Hematopoietic multipotent progenitor cell treated with erythropoietin and hydrocortisone succinate and interleukin-3 and kit ligand, for 15 days (in vitro differentiated cells): ENCODE measurements at regions not wholly inside any gene's neighbourhood (a gene's known extent, or its start where the extent isn't known, plus 50 kb on each side); places are given as distances from the start of the nearest gene placed in this dataset.
"Not testable (repeated sequence)": the region's sequence is repeated elsewhere in the genome, so short reads cannot be mapped to it uniquely, and the experiment has no call there.

ENCODE experiments used
- DNase-seq: peaks from one replicate; pipeline ENCODE4 v3.0.0-alpha.2; 2015; ENCODE audit warnings: low spot score

GRCh38 chr2:128414946-128415778 lies 96.5 kb upstream of the HS6ST1 start:
- DNase-seq: no peak

GRCh38 chr2:128415779-128416061 lies 97.1 kb upstream of the HS6ST1 start:
- no peak for DNase-seq

GRCh38 chr2:128416109-128416785 lies 97.6 kb upstream of the HS6ST1 start:
- DNase-seq: no peak

- DNase-seq: no peak
Observed at GRCh38 chr2:128416806-128417205, 98.1 kb upstream of the HS6ST1 start.

GRCh38 chr2:128417264-128417663 lies 98.6 kb upstream of the HS6ST1 start:
- not testable (repeated sequence) for DNase-seq

GRCh38 chr2:128420131-128420530 lies 101.5 kb upstream of the HS6ST1 start:
- DNase-seq: no peak

- DNase-seq: no peak
Observed at GRCh38 chr2:128420776-128421175, 102.1 kb upstream of the HS6ST1 start.

GRCh38 chr2:128421286-128421685 lies 102.6 kb upstream of the HS6ST1 start:
- DNase-seq: no peak

GRCh38 chr2:128421861-128422311 lies 103.2 kb upstream of the HS6ST1 start:
- no peak for DNase-seq

- no peak for DNase-seq
Observed at GRCh38 chr2:128422571-128422970, 103.9 kb upstream of the HS6ST1 start.

GRCh38 chr2:128423788-128424165 lies 105.1 kb upstream of the HS6ST1 start:
- no peak for DNase-seq

- DNase-seq: no peak
Observed at GRCh38 chr2:128424406-128425171, 105.9 kb upstream of the HS6ST1 start.

- no peak for DNase-seq
Observed at GRCh38 chr2:128425216-128425615, 106.5 kb upstream of the HS6ST1 start.

GRCh38 chr2:128425731-128426620 lies 107.3 kb upstream of the HS6ST1 start:
- DNase-seq: no peak

GRCh38 chr2:128427413-128427755 lies 108.7 kb upstream of the HS6ST1 start:
- no peak for DNase-seq

- DNase-seq: no peak
Observed at GRCh38 chr2:128428415-128428814, 109.7 kb upstream of the HS6ST1 start.

- DNase-seq: no peak
Observed at GRCh38 chr2:128432423-128432822, 113.8 kb upstream of the HS6ST1 start.

GRCh38 chr2:128433911-128434550 lies 115.4 kb upstream of the HS6ST1 start:
- no peak for DNase-seq

GRCh38 chr2:128435576-128436478 lies 117.2 kb upstream of the HS6ST1 start:
- no peak for DNase-seq

GRCh38 chr2:128436479-128437203 lies 118.0 kb upstream of the HS6ST1 start:
- no peak for DNase-seq
